Stomach (tissue), 8 donors: ENCODE measurements at regions not wholly inside any gene's neighbourhood (a gene's known extent, or its start where the extent isn't known, plus 50 kb on each side); places are given as distances from the start of the nearest gene placed in this dataset.
A peak's percentile ranks its signal among the peaks of the same experiment; 100 is the strongest.

Source experiments
- DNase-seq, 2 donors: peaks; one replicate each; pipeline versions ENCODE4 v3.0.0 to v3.0.0-alpha.2; 2013 to 2019
- H3K27ac ChIP-seq, 5 donors: fragments of 200-600 bp in 4 of 5; sonication (generic) in 4 of 5; one replicate each; pipeline ENCODE4 v1.5.1; 2013 to 2019; ENCODE audit warnings: mild to moderate bottlenecking in 1 of 5, moderate library complexity in 1 of 5
- H3K27me3 ChIP-seq, 3 donors: fragments of 200-600 bp; sonication (generic); one replicate each; pipeline ENCODE4 v1.5.1; 2017 to 2019; ENCODE audit warnings: mixed run types in 1 of 3
- H3K36me3 ChIP-seq, 4 donors: fragments of 200-600 bp; sonication (generic); 1 replicate in 3 of 4; 2 replicates in 1 of 4; pipeline ENCODE4 v1.5.1; 2016 to 2019
- H3K4me1 ChIP-seq, 4 donors: fragments of 200-600 bp; sonication (generic); one replicate each; pipeline ENCODE4 v1.5.1; 2016 to 2019
- H3K4me3 ChIP-seq, 4 donors: fragments of 200-600 bp; sonication (generic) in 3 of 4; one replicate each; pipeline ENCODE4 v1.5.1; 2016 to 2019; ENCODE audit warnings: mild to moderate bottlenecking in 1 of 4
- H3K9me3 ChIP-seq, 4 donors: fragments of 200-600 bp; sonication (generic); one replicate each; pipeline ENCODE4 v1.5.1; 2016 to 2019
- EP300 ChIP-seq: sonication (generic); formaldehyde crosslinking; IDR thresholded peaks from one replicate; pipeline ENCODE4 v1.6.1; 2017; ENCODE audit warnings: antibody characterized with exemption
- POLR2A ChIP-seq, 4 donors: fragments of 450-650 bp; IDR thresholded peaks; one replicate each; pipeline ENCODE4 v1.6.1; 2016; ENCODE audit warnings: antibody characterized with exemption in 4 of 4, control low read depth in 2 of 4, mild to moderate bottlenecking in 1 of 4, moderate library complexity in 1 of 4
- POLR2AphosphoS5 ChIP-seq, 3 donors: sonication (generic); formaldehyde crosslinking; IDR thresholded peaks; one replicate each; pipeline ENCODE4 v1.6.1; 2016; ENCODE audit warnings: antibody characterized with exemption in 3 of 3
- WGBS, 5 donors: extraction: QIAGEN DNeasy Blood & Tissue Kit in 3 of 5; methylation state at CpG; one replicate each; pipeline versions ENCODE4 v1.1.5 to v1.1.7; 2013 to 2018; 5-methylcytosine and 5-hydroxymethylcytosine counted together
- intact Hi-C: fragments of 100-400 bp; cut with DNase I; formaldehyde crosslinking; loops from one replicate; pipeline ENCODE4 v1.15.1; 2023; ENCODE audit warnings: low total_unique reads
- TF ChIP-seq, protein P1 (sequence below), 7 experiments: fragments of 450-650 bp in 4 of 7; fragments of 200-600 bp in 3 of 7; sonication (generic) in 3 of 7; IDR thresholded peaks; one replicate each; pipeline ENCODE4 v1.5.1; 2016 to 2019; ENCODE audit warnings: antibody characterized with exemption in 7 of 7, control low read depth in 2 of 7, mild to moderate bottlenecking in 1 of 7
- donor health status: healthy with polysubstance abuse.
- donor health status: Bipolar disorder and iron deficiency.
- donor health status: healthy.

DNA sequence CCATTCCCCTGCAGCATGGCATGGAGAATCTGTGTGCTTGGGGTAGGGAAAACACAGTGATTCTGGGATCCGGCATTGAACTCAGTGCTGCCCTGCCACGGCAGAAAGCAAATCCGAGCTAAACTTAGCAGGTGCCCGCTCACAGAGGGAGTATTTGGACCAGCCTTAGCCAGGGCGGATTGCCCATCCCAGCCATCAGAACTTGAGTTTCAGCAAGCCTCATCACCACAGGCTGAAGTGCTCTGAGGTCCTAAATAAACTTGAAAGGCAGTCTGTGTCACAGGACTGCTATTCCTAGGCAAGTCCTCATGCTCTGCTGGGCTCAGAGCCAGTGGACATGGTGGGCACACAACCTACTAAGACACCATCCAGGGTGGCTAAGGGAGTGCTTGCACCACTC is 86.2 kb upstream of the YPEL5 start:
- Histone ChIP-seq H3K27ac (no peak overlapping the region), H3K9me3 (peaks cover 0 to 23% (median 14%) of the 10 kb centered on the region in 4 donors), H3K27me3 (peaks cover 0 to 6% (median 0%) of the 10 kb centered on the region in 3 donors), H3K4me1 (no peaks in the 10 kb centered on the region), H3K36me3 (no peaks in the 10 kb centered on the region), H3K4me3 (no peak overlapping the region)
- TF ChIP-seq POLR2AphosphoS5 (IDR thresholded peaks at IDR 0.05) (no peak), POLR2A (IDR thresholded peaks at IDR 0.05) (no peak)
- no peak for DNase-seq
- 77 to 91% (median 83%) methylated on average over 5 of the region's 5 CpGs for WGBS, 5 donors
- intact Hi-C loops = no loop called here

DNA sequence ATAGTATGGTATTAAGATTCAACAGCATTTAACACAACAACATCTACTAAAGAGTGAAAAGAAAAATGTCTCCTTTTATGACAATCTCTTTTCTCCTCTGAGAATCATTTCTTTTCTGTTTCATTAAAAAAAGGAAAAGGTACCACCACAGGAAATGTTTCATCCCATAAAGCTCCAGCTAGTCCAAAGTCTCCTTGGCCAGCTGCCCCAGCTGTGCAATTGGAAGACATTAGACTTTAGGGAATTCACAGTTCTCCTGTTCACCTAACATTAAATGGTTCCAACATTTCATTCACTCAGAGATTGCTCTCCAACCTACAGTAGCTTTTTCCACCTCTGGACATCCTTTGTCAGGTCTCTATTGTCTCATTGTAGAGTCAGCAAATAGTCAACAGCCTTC is 78.7 kb upstream of the YPEL5 start:
- Histone ChIP-seq H3K4me3 (no peak overlapping the region), H3K36me3 (no peaks in the 10 kb centered on the region), H3K4me1 (no peaks in the 10 kb centered on the region), H3K9me3 (peaks cover 0 to 24% (median 19%) of the 10 kb centered on the region in 4 donors), H3K27ac (no peak overlapping the region), H3K27me3 (peaks cover 0 to 27% (median 0%) of the 10 kb centered on the region in 3 donors)
- intact Hi-C loops = no loop called here
- TF ChIP-seq POLR2A (IDR thresholded peaks at IDR 0.05) (no peak), POLR2AphosphoS5 (IDR thresholded peaks at IDR 0.05) (no peak), EP300 (no peak)
- TF ChIP-seq, protein P1, sequence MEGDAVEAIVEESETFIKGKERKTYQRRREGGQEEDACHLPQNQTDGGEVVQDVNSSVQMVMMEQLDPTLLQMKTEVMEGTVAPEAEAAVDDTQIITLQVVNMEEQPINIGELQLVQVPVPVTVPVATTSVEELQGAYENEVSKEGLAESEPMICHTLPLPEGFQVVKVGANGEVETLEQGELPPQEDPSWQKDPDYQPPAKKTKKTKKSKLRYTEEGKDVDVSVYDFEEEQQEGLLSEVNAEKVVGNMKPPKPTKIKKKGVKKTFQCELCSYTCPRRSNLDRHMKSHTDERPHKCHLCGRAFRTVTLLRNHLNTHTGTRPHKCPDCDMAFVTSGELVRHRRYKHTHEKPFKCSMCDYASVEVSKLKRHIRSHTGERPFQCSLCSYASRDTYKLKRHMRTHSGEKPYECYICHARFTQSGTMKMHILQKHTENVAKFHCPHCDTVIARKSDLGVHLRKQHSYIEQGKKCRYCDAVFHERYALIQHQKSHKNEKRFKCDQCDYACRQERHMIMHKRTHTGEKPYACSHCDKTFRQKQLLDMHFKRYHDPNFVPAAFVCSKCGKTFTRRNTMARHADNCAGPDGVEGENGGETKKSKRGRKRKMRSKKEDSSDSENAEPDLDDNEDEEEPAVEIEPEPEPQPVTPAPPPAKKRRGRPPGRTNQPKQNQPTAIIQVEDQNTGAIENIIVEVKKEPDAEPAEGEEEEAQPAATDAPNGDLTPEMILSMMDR (IDR thresholded peaks at IDR 0.05) = no peak
- no peak for DNase-seq

DNA sequence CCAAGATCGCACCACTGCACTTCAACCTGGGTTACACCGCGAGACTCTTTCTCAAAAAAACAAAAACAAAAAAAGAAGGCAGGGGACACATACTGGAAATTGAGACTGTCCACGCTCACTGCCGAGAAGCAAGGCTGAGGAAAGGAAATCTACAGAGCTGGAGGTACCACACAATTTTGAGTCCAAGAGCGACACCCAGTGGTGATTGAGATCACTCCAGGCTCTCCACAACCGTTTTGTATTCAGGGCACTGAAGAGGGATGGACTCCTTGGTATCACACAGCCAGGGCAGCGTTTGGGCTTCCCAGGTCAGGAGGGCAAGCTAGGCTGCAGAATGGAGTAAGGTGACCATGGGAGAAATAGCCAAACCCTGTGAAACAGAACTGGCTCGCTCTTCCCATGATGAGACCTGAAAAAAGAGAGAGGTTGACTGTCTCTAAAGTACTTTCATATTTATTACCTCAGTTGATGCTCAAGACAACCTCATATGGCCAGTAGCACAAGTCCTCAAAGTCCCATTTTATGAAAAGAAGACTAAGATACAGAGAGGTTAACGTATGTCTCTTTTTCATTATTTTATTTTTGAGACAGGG is 74.5 kb upstream of the YPEL5 start:
- 16 to 23% (median 21%) methylated on average over 10 of the region's 10 CpGs for WGBS, 5 donors
- DNase-seq = peak; percentile 64 to 90
- Histone ChIP-seq H3K4me1 (no peaks in the 10 kb centered on the region), H3K36me3 (no peaks in the 10 kb centered on the region), H3K9me3 (no peaks in the 10 kb centered on the region), H3K27ac (no peak overlapping the region), H3K27me3 (peaks cover 0 to 58% (median 10%) of the 10 kb centered on the region in 3 donors), H3K4me3 (no peak overlapping the region)
- no peak for TF ChIP-seq POLR2A (IDR thresholded peaks at IDR 0.05)
- TF ChIP-seq POLR2AphosphoS5 (IDR thresholded peaks at IDR 0.05) = no peak
- TF ChIP-seq, protein P1 (IDR thresholded peaks at IDR 0.05) = peak in 5 of 7 experiments; percentile 43 to 61 (median 50)
- no peak for TF ChIP-seq EP300
- intact Hi-C loops = no loop called here

DNA sequence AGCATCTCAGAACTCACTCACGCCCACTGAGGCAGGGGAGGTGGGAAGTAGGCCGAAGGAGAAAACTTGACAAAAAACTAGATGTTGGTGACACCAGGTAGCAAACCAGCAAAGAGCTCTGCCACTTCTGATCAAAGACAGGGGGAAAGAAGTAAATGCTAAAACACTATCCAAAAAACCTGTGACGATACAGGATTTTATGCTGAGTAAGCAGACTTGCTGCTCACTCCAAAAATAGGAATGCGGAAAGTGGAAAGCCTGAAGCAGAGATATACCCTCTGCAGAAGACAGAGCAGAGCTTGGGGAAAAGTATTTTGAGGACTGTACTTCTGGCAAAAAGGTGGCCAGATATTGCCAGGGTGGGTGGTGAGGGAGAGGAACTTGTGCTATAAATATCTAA is 73.3 kb upstream of the YPEL5 start:
- H3K36me3 ChIP-seq = no peaks in the 10 kb centered on the region
- H3K9me3 ChIP-seq = no peaks in the 10 kb centered on the region
- H3K4me1 ChIP-seq = no peaks in the 10 kb centered on the region
- H3K4me3 ChIP-seq = no peak overlapping the region
- no peak for DNase-seq
- H3K27ac ChIP-seq = no peak overlapping the region
- TF ChIP-seq POLR2AphosphoS5 (IDR thresholded peaks at IDR 0.05) (no peak), EP300 (no peak), POLR2A (IDR thresholded peaks at IDR 0.05) (no peak)
- TF ChIP-seq, protein P1 (IDR thresholded peaks at IDR 0.05) = no peak
- H3K27me3 ChIP-seq = peaks cover 0 to 60% (median 10%) of the 10 kb centered on the region in 3 donors
- intact Hi-C loops = no loop called here
- whole genome bisulfite sequencing, 5 donors = 79 to 88% (median 86%) methylated on average over 4 of the region's 4 CpGs

DNA sequence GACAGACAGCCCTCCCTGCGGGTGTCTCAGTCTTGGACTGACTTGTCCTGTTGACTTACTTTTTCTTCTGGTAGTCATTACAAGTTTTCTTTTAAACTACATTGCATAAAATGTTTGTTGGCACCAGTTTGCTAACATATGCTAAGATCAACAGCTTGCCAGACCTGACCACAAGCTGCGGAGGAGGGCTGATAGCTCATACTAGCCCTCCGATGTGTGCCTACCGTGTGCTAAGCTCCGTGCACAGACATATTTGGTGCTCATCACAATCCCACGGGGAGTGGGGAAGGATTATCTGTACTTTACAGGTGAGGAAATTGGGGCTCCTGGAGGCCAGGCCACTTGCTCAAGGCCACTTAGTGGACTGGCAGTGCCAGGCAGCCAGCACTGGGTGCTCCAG is 72.8 kb upstream of the YPEL5 start:
- 56 to 80% (median 72%) methylated on average over 6 of the region's 6 CpGs for WGBS, 5 donors
- intact Hi-C loops = no loop called here
- Histone ChIP-seq H3K27me3 (peaks cover 0 to 64% (median 10%) of the 10 kb centered on the region in 3 donors), H3K4me1 (no peaks in the 10 kb centered on the region), H3K4me3 (no peak overlapping the region), H3K36me3 (no peaks in the 10 kb centered on the region), H3K27ac (no peak overlapping the region), H3K9me3 (no peaks in the 10 kb centered on the region)
- TF ChIP-seq, protein P1 (IDR thresholded peaks at IDR 0.05) = no peak
- TF ChIP-seq POLR2A (IDR thresholded peaks at IDR 0.05) = no peak
- no peak for TF ChIP-seq EP300
- TF ChIP-seq POLR2AphosphoS5 (IDR thresholded peaks at IDR 0.05) = no peak
- no peak for DNase-seq
